ENCODE measurements at regions not wholly inside any gene's neighbourhood (a gene's known extent, or its start where the extent isn't known, plus 50 kb on each side); places are given as distances from the start of the nearest gene placed in this dataset.

GRCh38 chr11:32489464-32489863 lies 54.1 kb upstream of the WT1 start:
- TF ChIP-seq POLR2A (IDR thresholded peaks at IDR 0.05), result no peak
- no peak for TF ChIP-seq CTCF (IDR thresholded peaks at IDR 0.05)
